ENCODE measurements at regions not wholly inside any gene's neighbourhood (a gene's known extent, or its start where the extent isn't known, plus 50 kb on each side); places are given as distances from the start of the nearest gene placed in this dataset.

GRCh38 chr12:83322809-83323208, 636.1 kb downstream of the TMTC2 start:
- Histone ChIP-seq H3K4me1 (ENCODE audit: control insufficient read depth in 2 of 2, insufficient read depth in 2 of 2, low read length in 2 of 2) (no peaks in the 10 kb centered on the region), H4K20me1 (ENCODE audit: control insufficient read depth, insufficient read depth, low read length, poor library complexity, severe bottlenecking) (no peaks in the 10 kb centered on the region), H3K27ac (ENCODE audit: low read length in 2 of 2) (no peak overlapping the region), H2AFZ (ENCODE audit: insufficient read depth, low read depth, low read length, poor library complexity, severe bottlenecking) (no peak overlapping the region), H3K9me3 (ENCODE audit: control extremely low read depth in 1 of 3, control insufficient read depth in 2 of 3, insufficient read depth in 1 of 3, low read length in 2 of 3) (peaks cover 0 to 4% (median 0%) of the 10 kb centered on the region in 3 donors), H3K9ac (ENCODE audit: low read length) (no peak overlapping the region), H3K4me2 (replicated peaks; ENCODE audit: low read depth, low read length, poor library complexity, severe bottlenecking) (no peak overlapping the region), H3K4me3 (ENCODE audit: control extremely low read depth in 1 of 5, extremely low read depth in 1 of 5, insufficient read depth in 1 of 5, low read depth in 2 of 5, low read length in 4 of 5) (no peak overlapping the region), H3K79me2 (ENCODE audit: control insufficient read depth, insufficient read depth, low read length) (no peaks in the 10 kb centered on the region), H3K27me3 (replicated peaks in 1 of 4; ENCODE audit: control extremely low read depth in 1 of 4, control insufficient read depth in 3 of 4, insufficient read depth in 4 of 4, low read length in 3 of 4) (no peaks in the 10 kb centered on the region), H3K36me3 (replicated peaks in 1 of 2; ENCODE audit: control extremely low read depth in 1 of 2, control insufficient read depth in 1 of 2, extremely low read depth in 1 of 2, insufficient read depth in 2 of 2, low read length in 1 of 2) (no peaks in the 10 kb centered on the region)
- DNase-seq (no peak), ATAC-seq (ENCODE audit: low read depth) (no peak)
- no peak overlapping the region for H3K4me3 Mint-ChIP-seq
- no peak overlapping the region for H3K27ac Mint-ChIP-seq
- H3K27me3 Mint-ChIP-seq = no peaks in the 10 kb centered on the region
- TF ChIP-seq CTCF (IDR thresholded peaks at IDR 0.05) (no peak), EZH2 (IDR thresholded peaks at IDR 0.05; ENCODE audit: borderline replicate concordance, insufficient read depth, low read depth, low read length, poor library complexity, severe bottlenecking) (no peak)
- POLR2A ChIA-PET = interaction anchor here (0.6 kb wide), 1 partner anchor 11 kb away, joined by 5 read pairs; no protein-coding TSS in a partner anchor
- peaks cover 2% of the 10 kb centered on the region for H3K9me3 Mint-ChIP-seq (ENCODE audit: insufficient read depth)
- no CpG with 5 or more reads among the region's 2 CpGs for WGBS (ENCODE audit: insufficient coverage)
- intact Hi-C loops (cut with micrococcal nuclease) = no loop called here
- no peaks in the 10 kb centered on the region for H3K4me1 Mint-ChIP-seq
- CTCF ChIA-PET = no interaction called here

GRCh38 chr12:83321971-83322370, 635.3 kb downstream of the TMTC2 start:
- Histone ChIP-seq H3K9me3 (ENCODE audit: control extremely low read depth in 1 of 3, control insufficient read depth in 2 of 3, insufficient read depth in 1 of 3, low read length in 2 of 3) (peaks cover 0 to 4% (median 0%) of the 10 kb centered on the region in 3 donors), H3K27me3 (replicated peaks in 1 of 4; ENCODE audit: control extremely low read depth in 1 of 4, control insufficient read depth in 3 of 4, insufficient read depth in 4 of 4, low read length in 3 of 4) (no peaks in the 10 kb centered on the region), H3K27ac (ENCODE audit: low read length in 2 of 2) (no peak overlapping the region), H3K36me3 (replicated peaks in 1 of 2; ENCODE audit: control extremely low read depth in 1 of 2, control insufficient read depth in 1 of 2, extremely low read depth in 1 of 2, insufficient read depth in 2 of 2, low read length in 1 of 2) (no peaks in the 10 kb centered on the region), H3K79me2 (ENCODE audit: control insufficient read depth, insufficient read depth, low read length) (no peaks in the 10 kb centered on the region), H3K4me3 (ENCODE audit: control extremely low read depth in 1 of 5, extremely low read depth in 1 of 5, insufficient read depth in 1 of 5, low read depth in 2 of 5, low read length in 4 of 5) (no peak overlapping the region), H2AFZ (ENCODE audit: insufficient read depth, low read depth, low read length, poor library complexity, severe bottlenecking) (no peak overlapping the region), H4K20me1 (ENCODE audit: control insufficient read depth, insufficient read depth, low read length, poor library complexity, severe bottlenecking) (no peaks in the 10 kb centered on the region), H3K9ac (ENCODE audit: low read length) (no peak overlapping the region), H3K4me1 (ENCODE audit: control insufficient read depth in 2 of 2, insufficient read depth in 2 of 2, low read length in 2 of 2) (no peaks in the 10 kb centered on the region), H3K4me2 (replicated peaks; ENCODE audit: low read depth, low read length, poor library complexity, severe bottlenecking) (no peak overlapping the region)
- DNase-seq (no peak), ATAC-seq (ENCODE audit: low read depth) (no peak)
- Mint-ChIP-seq H3K4me1 (no peaks in the 10 kb centered on the region), H3K9me3 (ENCODE audit: insufficient read depth) (peaks cover 2% of the 10 kb centered on the region), H3K27me3 (no peaks in the 10 kb centered on the region), H3K27ac (no peak overlapping the region), H3K4me3 (no peak overlapping the region)
- intact Hi-C loops (cut with micrococcal nuclease) = no loop called here
- WGBS (ENCODE audit: insufficient coverage) = 80% methylated on average over 1 of the region's 2 CpGs
- POLR2A ChIA-PET = no interaction called here
- TF ChIP-seq CTCF (IDR thresholded peaks at IDR 0.05) = no peak
- CTCF ChIA-PET = no interaction called here

Measured in B cell (primary cell).